Body of pancreas (tissue), 4 donors: ENCODE measurements at regions not wholly inside any gene's neighbourhood (a gene's known extent, or its start where the extent isn't known, plus 50 kb on each side); places are given as distances from the start of the nearest gene placed in this dataset.

Experiments used
- ATAC-seq: fragments of 150-250 bp; one replicate; pipeline ENCODE4 v1.9.1; 2016
- DNase-seq, 4 donors: peaks; one replicate each; pipeline ENCODE4 v3.0.0-alpha.2; 2019
- H3K27ac ChIP-seq, 4 donors: fragments of 200-600 bp; sonication (generic); 1 replicate in 3 of 4; 2 replicates in 1 of 4; pipeline versions ENCODE4 v1.5.1 to v1.6.1; 2016 to 2019; ENCODE audit warnings: mild to moderate bottlenecking in 1 of 4, mixed read lengths in 1 of 4, moderate library complexity in 1 of 4
- H3K27me3 ChIP-seq, 2 donors: fragments of 200-600 bp; sonication (generic); one replicate each; pipeline ENCODE4 v1.6.0; 2016; ENCODE audit warnings: mild to moderate bottlenecking in 1 of 2
- H3K36me3 ChIP-seq, 2 donors: fragments of 200-600 bp; sonication (generic); replicated peaks in 1 of 2; 2 replicates each; pipeline ENCODE4 v1.5.1; 2016; ENCODE audit warnings: low read depth in 2 of 2; ENCODE audit not compliant: insufficient read depth in 1 of 2
- H3K4me1 ChIP-seq: fragments of 200-600 bp; sonication (generic); one replicate; pipeline ENCODE4 v1.6.0; 2016
- H3K4me3 ChIP-seq, 2 donors: fragments of 200-600 bp; sonication (generic); 1 replicate in 1 of 2; 2 replicates in 1 of 2; pipeline ENCODE4 v1.5.1; 2016 to 2019
- H3K9me3 ChIP-seq, 3 donors: fragments of 200-600 bp; sonication (generic); 1 replicate in 2 of 3; 2 replicates in 1 of 3; pipeline ENCODE4 v1.5.1; 2016
- POLR2A ChIP-seq, 3 donors: fragments of 450-650 bp; IDR thresholded peaks; one replicate each; pipeline ENCODE4 v1.6.1; 2016; ENCODE audit warnings: antibody characterized with exemption in 3 of 3, mild to moderate bottlenecking in 2 of 3
- WGBS, 2 donors: methylation state at CpG; one replicate each; pipeline ENCODE4 v1.1.5; 2017; 5-methylcytosine and 5-hydroxymethylcytosine counted together
- intact Hi-C: fragments of 100-400 bp; cut with DNase I; formaldehyde crosslinking; loops from one replicate; pipeline ENCODE4 v1.15.1; 2023
- TF ChIP-seq, protein P1 (sequence below), 7 experiments: fragments of 450-650 bp in 4 of 7; fragments of 200-600 bp in 3 of 7; sonication (generic) in 3 of 7; IDR thresholded peaks; one replicate each; pipeline ENCODE4 v1.5.1; 2016 to 2019; ENCODE audit warnings: antibody characterized with exemption in 7 of 7

DNA sequence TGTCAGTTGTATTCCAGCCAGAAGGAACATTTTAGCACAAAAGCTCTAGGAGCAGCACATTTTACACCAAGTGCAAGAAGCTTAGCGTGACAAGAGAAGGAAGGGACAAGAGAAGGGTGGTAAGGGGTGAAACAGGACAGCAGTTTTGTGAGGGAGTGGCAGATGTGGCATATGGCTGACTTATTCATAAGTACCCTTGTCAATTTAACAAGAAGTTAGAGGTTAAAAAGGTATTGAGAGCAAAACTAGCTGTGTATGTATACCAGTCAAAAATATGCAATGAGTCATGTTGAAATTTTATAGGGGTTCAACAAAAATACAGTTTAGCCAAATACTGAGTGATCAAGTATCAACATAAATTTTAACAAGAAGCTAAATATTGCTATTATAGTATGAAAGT lies 561.5 kb upstream of the POT1 start:
- TF ChIP-seq POLR2A (IDR thresholded peaks at IDR 0.05): no peak
- TF ChIP-seq, protein P1, sequence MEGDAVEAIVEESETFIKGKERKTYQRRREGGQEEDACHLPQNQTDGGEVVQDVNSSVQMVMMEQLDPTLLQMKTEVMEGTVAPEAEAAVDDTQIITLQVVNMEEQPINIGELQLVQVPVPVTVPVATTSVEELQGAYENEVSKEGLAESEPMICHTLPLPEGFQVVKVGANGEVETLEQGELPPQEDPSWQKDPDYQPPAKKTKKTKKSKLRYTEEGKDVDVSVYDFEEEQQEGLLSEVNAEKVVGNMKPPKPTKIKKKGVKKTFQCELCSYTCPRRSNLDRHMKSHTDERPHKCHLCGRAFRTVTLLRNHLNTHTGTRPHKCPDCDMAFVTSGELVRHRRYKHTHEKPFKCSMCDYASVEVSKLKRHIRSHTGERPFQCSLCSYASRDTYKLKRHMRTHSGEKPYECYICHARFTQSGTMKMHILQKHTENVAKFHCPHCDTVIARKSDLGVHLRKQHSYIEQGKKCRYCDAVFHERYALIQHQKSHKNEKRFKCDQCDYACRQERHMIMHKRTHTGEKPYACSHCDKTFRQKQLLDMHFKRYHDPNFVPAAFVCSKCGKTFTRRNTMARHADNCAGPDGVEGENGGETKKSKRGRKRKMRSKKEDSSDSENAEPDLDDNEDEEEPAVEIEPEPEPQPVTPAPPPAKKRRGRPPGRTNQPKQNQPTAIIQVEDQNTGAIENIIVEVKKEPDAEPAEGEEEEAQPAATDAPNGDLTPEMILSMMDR (IDR thresholded peaks at IDR 0.05): no peak
- WGBS, 2 donors: 40 to 64% methylated on average over 1 of the region's 1 CpG
- Histone ChIP-seq H3K27me3 (no peaks in the 10 kb centered on the region), H3K4me1 (no peaks in the 10 kb centered on the region), H3K36me3 (no peaks in the 10 kb centered on the region), H3K9me3 (no peaks in the 10 kb centered on the region), H3K4me3 (no peak overlapping the region), H3K27ac (no peak overlapping the region)
- ATAC-seq (no peak), DNase-seq (no peak)
- intact Hi-C loops: no loop called here

DNA sequence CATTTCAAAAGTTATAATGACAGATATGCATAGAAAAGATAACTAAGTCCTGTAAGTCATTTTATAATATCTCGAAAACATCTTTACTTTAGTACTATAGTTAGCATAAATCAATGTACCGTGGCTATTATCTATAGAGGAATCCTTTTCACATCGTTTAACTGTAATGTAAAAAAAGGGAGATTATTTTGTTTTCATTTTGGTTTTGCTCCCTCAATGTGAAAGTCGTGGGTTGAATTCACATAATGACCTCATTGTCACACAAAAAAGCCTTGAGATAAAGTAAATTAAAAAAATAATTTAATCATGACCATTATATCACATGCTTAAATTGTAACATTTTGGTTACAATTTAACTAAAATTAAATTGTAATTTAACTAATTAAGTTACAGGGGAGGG lies 560.5 kb upstream of the POT1 start:
- intact Hi-C loops: no loop called here
- H3K27ac ChIP-seq: no peak overlapping the region

GRCh38 chr7:125485223-125485622 lies 555.6 kb upstream of the POT1 start:
- no peaks in the 10 kb centered on the region for H3K9me3 ChIP-seq
- H3K4me1 ChIP-seq: no peaks in the 10 kb centered on the region
- no peaks in the 10 kb centered on the region for H3K27me3 ChIP-seq
- intact Hi-C loops: no loop called here
- no peaks in the 10 kb centered on the region for H3K36me3 ChIP-seq
- H3K27ac ChIP-seq: no peak overlapping the region
- H3K4me3 ChIP-seq: no peak overlapping the region
- DNase-seq: no peak
- 63 to 68% methylated on average over 2 of the region's 2 CpGs for WGBS, 2 donors
- ATAC-seq: no peak
- no peak for TF ChIP-seq POLR2A (IDR thresholded peaks at IDR 0.05)
- TF ChIP-seq, protein P1 (IDR thresholded peaks at IDR 0.05): no peak

More for the DNA sequence above, 560.5 kb upstream of the POT1 start:
- no peak overlapping the region for H3K4me3 ChIP-seq
- ATAC-seq (no peak), DNase-seq (no peak)
- H3K4me1 ChIP-seq: no peaks in the 10 kb centered on the region
- WGBS, 2 donors: 53 to 55% methylated on average over 4 of the region's 4 CpGs
- H3K9me3 ChIP-seq: no peaks in the 10 kb centered on the region
- H3K36me3 ChIP-seq: no peaks in the 10 kb centered on the region
- TF ChIP-seq, protein P1 (IDR thresholded peaks at IDR 0.05): no peak
- TF ChIP-seq POLR2A (IDR thresholded peaks at IDR 0.05): no peak
- H3K27me3 ChIP-seq: no peaks in the 10 kb centered on the region

DNA sequence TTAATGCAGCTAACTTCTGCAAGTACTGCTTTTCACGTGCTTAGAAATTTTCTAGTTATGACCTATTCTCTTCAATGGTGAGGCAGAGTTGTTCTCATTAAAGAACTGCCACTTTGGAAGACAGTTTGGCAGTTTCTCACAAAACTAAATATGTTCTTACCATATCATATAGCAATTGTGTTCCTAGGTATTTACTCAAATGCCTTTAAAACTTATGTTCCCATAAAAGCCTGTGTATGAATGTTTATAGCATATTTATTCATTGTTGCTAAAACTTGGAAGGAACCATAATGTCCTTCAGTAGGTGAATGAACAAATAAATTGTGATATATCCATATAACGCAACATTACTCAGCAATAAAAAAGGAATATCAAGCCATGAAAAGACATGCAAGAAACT lies 555.1 kb upstream of the POT1 start:
- no peak overlapping the region for H3K4me3 ChIP-seq
- H3K9me3 ChIP-seq: no peaks in the 10 kb centered on the region
- H3K36me3 ChIP-seq: no peaks in the 10 kb centered on the region
- H3K27me3 ChIP-seq: no peaks in the 10 kb centered on the region
- TF ChIP-seq POLR2A (IDR thresholded peaks at IDR 0.05): no peak
- TF ChIP-seq, protein P1 (IDR thresholded peaks at IDR 0.05): no peak
- H3K4me1 ChIP-seq: no peaks in the 10 kb centered on the region
- WGBS, 2 donors: 65 to 73% methylated on average over 2 of the region's 2 CpGs
- intact Hi-C loops: no loop called here
- ATAC-seq (no peak), DNase-seq (no peak)
- no peak overlapping the region for H3K27ac ChIP-seq

GRCh38 chr7:125481323-125481722 lies 551.7 kb upstream of the POT1 start:
- Histone ChIP-seq H3K4me3 (no peak overlapping the region), H3K4me1 (no peaks in the 10 kb centered on the region), H3K9me3 (no peaks in the 10 kb centered on the region), H3K36me3 (no peaks in the 10 kb centered on the region), H3K27me3 (no peaks in the 10 kb centered on the region), H3K27ac (no peak overlapping the region)
- intact Hi-C loops: no loop called here
- ATAC-seq (no peak), DNase-seq (no peak)
- WGBS, 2 donors: 72% methylated on average over 7 of the region's 7 CpGs
- no peak for TF ChIP-seq POLR2A (IDR thresholded peaks at IDR 0.05)
